SIG-M5 treated with dmso at 0.1 percent for 504 hours (cell line): ENCODE measurements at regions not wholly inside any gene's neighbourhood (a gene's known extent, or its start where the extent isn't known, plus 50 kb on each side); places are given as distances from the start of the nearest gene placed in this dataset.
A peak's percentile ranks its signal among the peaks of the same experiment; 100 is the strongest.

ENCODE experiments used
- DNase-seq: peaks from one replicate; lab custom pipeline; 2025; ENCODE audit not compliant: unreplicated experiment; lab: John Stamatoyannopoulos, UW

DNA sequence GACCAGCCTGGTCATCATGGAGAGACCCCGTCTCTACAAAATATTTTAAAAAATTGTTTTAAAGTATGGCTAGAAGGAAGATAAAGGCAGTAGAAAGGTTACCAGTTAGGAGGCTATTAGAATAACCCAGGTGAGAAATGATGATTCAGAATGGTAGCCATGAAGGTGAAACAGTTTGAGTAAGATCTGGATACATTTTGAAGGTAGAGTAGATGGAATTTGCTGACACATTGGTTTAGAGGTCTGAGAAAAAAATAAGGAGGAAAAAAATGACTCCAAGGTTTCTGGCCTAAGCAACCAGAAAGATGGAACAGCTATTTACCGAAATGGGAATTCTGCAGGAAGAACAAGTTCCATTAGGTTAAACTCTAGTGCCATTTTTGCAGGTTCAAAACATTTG is 167.9 kb upstream of the TAB2 start:
- no peak for DNase-seq

DNA sequence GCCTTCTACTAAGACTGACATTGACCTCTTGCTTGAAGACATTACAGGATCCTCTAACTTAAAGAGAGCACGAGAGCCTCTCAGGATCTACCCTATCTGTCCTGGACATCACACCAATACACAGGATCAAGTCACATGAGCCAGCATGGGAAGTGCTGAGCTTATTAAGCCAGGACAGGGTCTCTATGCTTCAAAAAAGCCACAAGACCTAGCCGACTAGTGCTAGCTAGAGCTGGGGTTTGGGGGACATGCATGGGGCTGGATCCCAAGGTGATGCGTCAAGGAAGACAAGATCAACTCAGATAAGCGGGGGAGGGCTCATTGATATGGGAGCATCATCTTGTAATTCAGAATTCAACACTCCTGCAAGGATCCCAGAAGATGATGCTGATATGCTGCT is 167.2 kb upstream of the TAB2 start:
- DNase-seq: no peak

DNA sequence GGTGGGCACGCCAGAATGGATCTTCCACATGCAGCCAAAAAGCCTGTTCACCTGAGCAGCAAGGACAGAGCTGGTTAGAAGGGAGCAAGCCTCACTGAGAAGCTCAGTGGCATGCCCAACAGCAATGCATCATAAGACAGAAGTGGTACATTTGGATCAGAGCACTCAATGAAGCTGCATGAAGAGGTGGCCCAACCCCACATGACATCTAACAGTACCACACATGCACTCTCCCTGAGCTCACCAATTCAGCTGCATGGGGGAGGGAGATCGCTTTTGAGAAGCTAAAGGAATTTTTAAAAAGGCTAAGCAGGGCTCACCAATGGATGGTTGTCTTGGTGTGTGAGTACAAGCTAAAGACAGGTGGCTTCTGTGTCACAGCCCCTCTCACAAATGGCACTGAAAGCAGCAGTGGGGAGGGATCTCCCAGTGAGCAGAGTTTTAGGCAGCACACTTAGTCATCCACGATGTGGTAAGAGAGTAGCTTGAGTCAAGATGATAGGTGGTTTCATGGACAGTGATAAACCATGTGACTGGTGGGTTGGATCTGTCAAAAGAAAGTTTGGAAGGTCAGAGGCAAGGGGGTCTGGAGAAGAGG is 166.6 kb upstream of the TAB2 start:
- peak; percentile 20 for DNase-seq

DNA sequence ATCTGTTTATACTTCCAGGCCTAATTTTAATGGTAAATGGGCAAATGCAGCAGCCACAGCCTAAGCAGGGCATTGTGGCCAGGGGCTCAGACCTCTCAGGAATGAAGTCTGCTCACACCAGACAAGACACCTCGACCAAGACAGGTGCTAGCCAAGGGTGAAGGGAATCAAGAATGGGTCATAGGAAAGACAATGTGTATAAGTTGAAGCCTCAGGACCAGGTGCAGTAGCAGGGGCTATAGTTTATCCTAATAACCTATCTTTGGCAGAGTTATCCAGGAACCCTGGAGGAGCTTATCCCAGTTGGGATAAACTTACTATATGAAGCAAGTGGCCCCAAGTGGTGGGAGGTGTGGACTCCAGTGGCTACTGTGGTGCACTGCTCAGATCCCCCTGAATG is 165.0 kb upstream of the TAB2 start:
- no peak for DNase-seq

DNA sequence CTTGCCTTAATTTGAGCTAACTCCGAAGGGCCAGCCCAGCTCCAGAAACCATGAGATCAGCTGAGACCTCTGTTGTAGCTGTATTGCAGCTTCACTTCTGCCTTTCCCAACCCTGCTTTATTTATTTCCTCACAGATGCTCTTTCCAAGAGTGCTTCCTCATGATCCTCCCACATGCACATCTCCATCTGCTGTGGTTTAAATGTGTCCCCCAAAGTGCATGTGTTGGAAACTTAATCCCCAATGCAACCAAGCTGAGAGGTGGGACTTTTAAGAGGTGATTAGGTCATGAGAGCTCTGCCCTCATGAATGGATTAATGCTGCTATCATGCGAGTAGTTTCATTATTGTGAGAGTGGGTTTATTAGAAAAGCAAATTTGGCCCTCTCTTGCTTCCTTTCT is 164.4 kb upstream of the TAB2 start:
- peak; percentile 17 for DNase-seq

DNA sequence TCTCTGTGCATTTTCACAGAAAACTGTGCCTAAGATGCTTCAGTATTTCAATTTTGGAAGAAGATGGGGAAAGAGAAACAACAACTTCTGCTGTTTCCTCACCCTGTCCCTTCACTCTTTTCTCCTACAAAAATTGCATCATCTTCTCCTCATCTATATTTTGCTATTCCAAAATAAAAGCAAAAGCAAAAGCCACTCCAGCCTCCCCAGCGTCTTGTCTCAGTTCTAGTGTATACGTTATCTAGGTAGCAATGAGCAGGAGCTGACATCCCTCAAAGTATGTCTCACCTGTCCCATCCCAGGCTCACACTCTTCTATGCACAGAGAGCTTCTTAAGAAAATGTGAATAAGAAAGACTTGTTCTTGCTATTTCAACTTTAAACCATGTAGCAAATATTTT is 163.8 kb upstream of the TAB2 start:
- no peak for DNase-seq

DNA sequence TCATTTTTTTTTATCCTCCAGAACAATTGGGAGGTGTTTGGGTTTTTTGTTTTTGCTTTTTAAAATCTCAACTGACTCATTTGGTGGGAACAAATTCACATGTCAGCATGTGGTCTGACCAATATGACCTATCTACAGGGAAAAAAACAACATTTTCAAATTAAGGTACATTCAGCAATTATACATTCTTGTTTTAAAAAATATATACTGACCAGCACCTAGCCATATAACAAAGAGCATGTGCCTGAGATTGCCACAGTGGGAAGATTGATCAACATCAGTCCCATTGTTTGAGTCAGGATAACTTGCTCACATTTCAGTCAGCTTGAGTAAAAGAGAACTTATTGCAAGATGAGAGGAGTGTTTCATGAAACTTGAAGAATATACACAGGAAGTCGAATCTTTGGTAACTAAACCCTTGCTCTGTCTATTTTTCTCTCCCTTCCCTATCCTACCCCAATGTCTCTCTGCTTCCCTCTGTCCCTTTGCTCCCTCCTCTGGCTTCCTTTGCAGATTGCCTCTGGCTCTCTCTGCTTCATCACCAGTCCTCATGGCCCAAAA is 163.2 kb upstream of the TAB2 start:
- peak; percentile 33 for DNase-seq

DNA sequence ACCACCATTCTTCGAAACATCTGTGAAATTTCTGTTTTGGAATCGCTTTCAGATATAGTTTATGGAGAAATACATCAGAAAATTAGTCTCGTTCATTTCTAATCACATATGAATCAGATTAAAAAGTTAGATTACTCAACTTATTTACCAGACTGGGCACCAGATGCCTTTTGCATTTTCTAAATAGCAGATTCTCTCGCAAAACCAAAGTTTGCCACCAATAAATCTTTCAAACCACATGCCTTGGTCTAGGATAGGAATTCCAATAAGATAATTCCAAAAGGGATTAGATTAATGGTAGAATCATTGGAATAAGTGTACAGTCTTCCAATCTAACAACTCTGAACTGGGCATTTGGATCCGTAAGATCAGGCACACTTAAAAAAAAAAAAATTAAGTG is 160.4 kb upstream of the TAB2 start:
- DNase-seq: no peak

DNA sequence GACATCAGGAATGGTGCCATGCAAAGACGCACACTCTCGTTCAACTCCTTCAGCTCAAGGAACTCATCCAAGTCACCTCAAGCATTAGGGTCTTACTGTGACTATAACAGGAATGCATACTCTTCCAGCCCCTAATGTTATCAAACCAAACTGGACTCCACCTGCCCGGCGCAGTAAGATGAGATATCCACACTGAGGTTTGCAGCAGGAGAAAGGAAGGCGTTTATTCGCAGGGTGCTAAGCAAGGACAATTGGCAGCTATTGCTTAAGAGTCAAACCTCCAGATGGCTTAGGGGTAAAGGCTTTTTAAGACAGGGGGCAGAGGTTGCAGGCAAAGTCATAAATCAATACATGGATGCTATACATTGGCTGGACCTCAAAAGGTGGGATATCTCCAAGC is 159.4 kb upstream of the TAB2 start:
- no peak for DNase-seq

DNA sequence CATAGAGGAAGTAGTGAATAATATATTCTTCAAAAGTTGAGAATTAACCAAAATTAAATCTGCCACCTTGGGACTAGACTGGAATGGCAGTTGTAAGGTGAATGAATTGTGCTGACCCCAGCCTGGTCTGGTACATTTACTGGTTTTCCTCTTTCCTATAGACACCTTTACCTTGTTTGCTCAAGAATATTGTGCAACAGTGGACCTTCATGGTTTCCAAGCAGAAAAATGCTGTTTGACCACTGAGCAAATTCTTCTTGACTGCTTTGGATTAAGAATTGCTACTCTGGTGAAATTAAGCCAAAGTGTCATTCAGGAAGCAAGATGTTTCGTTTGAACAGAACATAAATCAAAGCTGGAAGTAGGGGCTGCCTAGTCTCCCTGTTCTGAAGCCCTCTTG is 156.6 kb upstream of the TAB2 start:
- DNase-seq: no peak

DNA sequence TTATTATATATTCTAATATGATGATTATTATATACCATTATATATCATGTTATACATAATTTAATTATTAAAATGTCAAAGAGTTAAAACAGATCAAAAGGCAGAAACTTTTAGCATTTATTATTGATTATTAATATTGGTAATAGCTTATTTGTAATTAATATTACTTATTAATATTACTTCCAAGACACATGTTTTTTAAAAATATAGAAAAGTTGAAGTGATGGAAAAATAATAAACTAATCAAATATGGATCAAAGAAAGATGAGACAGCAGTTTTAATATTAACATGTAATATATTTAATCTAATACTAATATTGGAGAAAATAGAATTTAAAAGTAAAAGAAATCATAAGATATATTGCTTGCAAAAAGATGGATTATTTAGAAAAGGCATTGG is 154.6 kb upstream of the TAB2 start:
- no peak for DNase-seq

DNA sequence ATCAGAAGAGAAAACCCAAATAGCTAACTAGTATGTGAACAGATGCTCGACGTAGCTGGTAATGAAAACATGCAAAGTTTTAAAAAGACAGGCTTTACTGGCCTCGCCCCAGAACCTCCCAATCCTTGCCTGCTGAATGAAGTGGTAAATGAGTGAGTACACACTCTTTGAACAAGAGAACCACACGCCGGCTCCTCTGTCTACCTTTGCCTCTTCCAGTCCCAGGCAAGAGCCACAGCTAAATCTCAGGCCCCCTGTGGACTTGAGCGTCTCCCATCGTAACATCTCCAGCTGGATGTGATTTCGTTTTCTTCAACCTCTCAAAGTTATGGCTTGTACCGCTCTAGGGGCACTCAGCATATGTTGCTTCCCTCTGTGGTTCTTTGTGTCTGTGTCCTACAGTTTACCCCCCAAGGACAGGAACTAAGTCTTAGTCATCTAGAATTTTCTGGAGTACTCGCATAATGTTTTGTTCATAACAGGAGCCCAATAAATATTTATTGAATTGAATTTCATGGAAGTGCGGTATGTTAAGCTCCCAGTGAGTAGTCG is 153.2 kb upstream of the TAB2 start:
- no peak for DNase-seq

DNA sequence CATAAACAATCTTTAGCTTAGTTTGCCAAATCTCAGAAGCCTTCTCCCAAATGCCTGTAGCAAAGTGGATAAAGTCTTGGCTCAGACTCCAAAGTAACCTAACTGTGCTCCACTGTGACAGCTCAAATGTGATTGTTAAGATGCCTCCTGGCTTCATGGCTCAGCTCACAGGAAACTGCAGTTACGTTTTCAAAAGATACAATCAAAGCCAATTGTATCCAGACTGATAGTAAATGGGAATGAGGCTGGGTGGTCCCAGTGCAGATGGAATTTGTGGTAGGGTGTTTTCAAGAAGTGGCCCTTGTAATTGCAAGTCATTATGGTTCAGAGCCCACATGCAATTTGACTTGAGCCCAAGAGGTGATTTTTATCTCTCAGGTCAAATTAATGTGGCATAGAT is 151.2 kb upstream of the TAB2 start:
- no peak for DNase-seq

DNA sequence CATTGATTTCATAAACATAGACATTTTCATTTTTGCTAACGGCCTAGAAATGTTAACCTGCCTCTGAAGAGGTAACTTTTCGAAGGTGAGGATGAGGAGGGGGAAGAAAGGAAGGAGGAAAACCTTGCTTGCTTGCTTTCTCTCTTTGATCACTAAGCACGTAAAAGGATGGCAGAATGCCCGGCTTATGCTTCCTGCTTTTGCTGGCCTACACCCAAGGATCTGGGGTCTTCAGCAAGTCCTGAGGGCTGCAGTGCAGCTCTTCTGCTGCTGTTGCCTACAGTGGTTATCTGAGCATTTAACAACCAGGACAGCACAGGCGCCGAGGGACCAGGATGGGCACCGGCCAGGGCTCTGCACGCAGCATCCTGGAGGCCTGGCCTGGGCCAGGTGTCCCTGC is 150.8 kb upstream of the TAB2 start:
- DNase-seq: no peak

DNA sequence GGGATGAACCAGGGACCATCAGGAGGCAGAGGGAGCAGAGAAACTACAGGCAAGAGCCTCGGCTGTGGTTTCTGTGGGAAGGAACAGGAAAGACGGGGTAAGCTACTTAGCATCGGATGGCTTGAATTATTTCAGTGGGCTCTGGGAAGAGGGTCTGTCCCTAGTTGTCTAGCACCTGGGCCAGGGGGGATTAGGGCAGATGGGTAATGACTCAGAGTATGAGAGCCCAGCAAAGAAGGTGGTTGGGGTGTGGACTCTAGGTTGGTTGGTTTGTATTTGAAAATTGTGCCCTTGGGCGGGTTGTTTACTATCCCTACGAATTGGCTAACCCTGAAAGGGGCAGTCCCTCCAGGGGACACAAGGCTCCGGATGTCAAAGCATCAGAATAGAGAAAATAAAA is 148.5 kb upstream of the TAB2 start:
- DNase-seq: no peak

DNA sequence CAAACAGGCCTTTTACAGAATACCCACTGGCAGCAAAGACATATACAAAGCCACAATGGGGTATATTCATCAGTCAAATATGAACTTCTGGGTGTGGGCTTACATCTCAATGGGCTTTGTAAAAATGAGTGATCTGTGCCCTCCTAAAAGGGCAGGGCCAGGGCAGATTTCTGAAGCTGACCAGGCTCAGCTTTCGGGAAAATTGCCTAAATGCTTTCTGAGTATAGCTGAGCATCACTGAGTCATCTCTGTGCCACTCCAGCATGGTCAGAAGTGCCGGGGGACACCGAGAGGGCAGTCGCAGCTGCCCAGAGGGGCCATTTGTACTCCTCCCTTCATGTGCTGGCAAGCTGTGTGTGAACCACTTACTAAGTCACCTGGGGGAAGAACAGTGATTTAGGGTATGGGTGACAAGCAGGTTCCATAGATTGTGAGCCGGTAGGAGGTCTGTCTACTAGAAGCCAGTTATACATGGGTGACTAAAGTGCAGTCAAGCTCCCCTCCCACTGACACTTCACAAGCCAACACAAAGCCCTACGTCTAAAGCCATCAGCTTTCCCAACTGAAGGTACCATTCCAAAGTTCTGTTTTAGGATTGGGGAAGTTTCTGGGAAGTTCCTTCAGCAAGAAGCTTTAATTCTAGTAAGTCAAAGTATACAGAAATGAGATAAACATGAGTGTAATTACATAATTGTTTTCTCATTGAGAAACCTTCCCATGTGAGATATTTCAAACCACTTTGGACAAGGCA is 147.6 kb upstream of the TAB2 start:
- DNase-seq: no peak

DNA sequence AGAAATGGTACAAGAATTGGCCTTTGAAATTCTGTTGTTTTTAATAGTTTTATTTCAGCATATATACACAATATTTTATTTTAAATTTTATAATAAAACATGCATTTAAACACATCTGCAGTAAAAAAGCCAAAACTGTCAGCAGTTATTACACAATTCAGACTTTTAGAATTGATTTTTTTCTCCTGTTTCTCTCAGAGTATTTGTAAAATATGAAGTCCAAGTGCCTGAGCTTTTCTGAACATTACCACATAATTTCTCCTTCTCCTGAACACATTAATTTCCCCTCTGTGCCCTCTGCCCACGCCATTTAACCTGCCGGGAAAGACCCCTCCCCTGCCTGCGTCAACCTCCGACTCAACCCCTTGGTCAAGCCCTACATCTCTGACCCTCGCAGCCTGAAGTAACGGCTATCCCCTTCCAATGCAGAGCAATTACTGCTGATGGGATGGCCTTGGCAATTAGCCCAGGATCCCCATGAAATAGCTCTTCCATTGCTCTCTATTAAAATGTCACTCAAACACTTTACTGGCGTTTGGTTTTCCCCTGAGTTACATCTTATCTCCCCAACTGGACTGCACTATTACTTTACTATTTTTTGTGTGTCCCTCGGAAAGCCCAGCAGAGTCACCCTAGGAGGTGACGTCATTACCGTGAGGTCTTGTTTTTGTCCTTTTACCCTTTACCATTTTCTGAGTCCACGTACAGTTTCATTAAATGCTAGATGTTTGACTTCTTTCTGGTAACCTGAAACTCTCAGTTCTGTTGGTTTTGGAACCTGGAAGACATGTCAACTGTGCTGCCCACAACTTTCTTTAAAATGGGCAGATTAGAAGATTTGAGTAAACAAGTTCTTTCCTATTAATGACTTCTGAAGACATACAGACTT is 146.7 kb upstream of the TAB2 start:
- DNase-seq: no peak

DNA sequence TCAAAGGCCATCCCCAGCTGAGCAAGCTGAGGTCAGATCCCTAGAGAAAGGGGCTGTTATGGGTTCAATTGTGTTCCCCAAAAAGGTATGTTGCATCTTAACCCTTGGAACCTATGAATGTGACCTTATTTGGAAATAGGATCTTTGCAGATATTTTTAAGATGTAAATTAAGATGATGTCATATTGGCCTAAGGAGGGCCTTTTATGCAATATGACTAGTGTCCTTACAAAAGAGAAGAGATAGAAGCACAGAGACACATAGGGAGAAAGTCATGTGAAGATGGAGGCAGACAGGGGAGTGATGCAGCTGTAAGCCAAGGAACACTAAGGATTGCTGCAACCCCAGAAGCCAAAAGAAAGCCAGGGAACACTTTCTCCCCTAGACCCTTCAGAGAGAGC is 144.3 kb upstream of the TAB2 start:
- no peak for DNase-seq

DNA sequence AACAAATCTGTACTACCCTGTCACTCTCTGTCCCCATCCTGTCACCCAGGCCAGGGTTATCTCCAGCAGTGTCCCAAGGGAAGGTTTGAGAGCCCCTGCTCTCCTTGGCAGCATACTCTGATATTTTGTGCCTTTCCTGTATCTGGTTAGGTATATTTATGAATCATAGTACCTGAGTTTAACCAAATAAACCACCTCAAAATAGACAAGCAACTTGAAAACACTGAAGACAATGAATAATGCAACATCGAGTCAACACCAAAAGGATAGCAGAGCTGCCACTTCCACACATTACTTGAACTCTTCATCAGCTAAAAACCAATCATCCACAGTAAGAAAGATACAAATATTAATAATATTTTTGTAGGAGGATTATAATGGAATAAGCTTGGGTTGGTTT is 142.6 kb upstream of the TAB2 start:
- DNase-seq: no peak

DNA sequence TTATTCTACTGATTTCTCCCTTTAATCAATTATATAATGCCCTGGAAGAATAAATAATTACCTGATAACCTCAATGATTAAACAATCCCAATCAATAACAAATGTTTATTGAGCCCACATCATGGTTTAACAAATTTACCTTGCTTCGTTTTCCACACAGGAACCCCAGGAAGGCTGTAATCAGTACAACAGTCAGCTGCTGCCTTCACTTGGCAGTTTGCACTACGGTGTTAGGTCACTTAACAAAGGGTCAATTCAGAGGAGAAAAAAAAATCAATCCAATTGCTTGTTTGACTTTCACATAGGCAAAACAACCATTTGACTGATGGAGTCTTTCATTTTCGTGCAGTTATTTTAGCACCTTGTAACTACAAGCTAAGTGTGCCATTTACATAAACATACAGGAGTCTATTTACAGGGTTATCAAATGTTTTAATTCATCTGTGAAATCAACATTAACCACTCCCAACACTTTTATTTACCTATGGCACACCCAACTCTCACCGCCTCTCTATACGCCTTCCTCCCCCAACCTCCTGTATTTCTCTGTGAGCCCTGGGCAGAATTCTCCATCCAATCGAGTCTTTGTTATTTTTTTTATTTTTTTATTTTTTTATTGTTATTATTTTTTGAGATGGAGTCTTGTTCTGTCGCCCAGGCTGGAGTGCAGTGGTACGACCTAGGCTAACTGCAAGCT is 140.4 kb upstream of the TAB2 start:
- no peak for DNase-seq

DNA sequence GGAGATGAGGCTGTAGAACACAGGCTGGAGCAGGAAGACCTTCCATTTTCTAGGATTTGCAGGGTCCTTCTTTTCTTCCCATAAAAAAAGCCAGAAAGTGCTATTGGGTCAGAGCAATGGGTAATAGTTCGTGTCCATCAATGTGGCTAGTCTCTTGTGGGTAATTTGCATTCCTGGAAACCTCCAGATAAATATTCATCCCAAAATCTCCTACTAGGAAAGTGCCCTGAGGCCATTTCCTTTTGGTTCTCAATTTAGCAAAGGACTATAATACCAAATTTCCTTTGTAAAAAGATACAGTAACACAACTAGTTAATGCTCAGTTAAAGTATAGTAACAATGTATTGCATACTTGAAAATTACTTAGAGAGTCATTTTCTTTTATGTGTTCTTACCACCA is 138.1 kb upstream of the TAB2 start:
- no peak for DNase-seq
